GM23338 (cell line): ENCODE measurements at regions not wholly inside any gene's neighbourhood (a gene's known extent, or its start where the extent isn't known, plus 50 kb on each side); places are given as distances from the start of the nearest gene placed in this dataset.

Experiments used
- CTCF ChIP-seq, 2 experiments: fragments of 200-600 bp in 1 of 2; sonication (generic) in 1 of 2; conservative IDR thresholded peaks; 2 replicates each; pipeline versions ENCODE4 v1.5.1 to v1.6.1; 2016 to 2017; ENCODE audit warnings: antibody characterized with exemption in 2 of 2, low read depth in 2 of 2, mild to moderate bottlenecking in 2 of 2, moderate library complexity in 1 of 2
- POLR2AphosphoS5 ChIP-seq: IDR thresholded peaks from 2 replicates; pipeline ENCODE4 v1.6.1; 2016; ENCODE audit warnings: antibody characterized with exemption, low read depth
- ZNF331 ChIP-seq: fragments of 250-450 bp; sonication (Bioruptor Pico); IDR thresholded peaks from 2 replicates; pipeline ENCODE4 v1.5.0; 2020; ENCODE audit warnings: low read depth, mild to moderate bottlenecking, moderate library complexity

- TF ChIP-seq CTCF (conservative IDR thresholded peaks at IDR 0.05; ENCODE audit: low read depth in 2 of 2) (no peak), POLR2AphosphoS5 (no peak), ZNF331 (CRISPR knock-in tag) (no peak)
Observed at GRCh38 chr16:27628241-27628942, 78.4 kb downstream of the KATNIP start.
